Esophagus squamous epithelium (tissue), 4 donors: ENCODE measurements at regions not wholly inside any gene's neighbourhood (a gene's known extent, or its start where the extent isn't known, plus 50 kb on each side); places are given as distances from the start of the nearest gene placed in this dataset.

Experiments
- CTCF ChIP-seq, 6 experiments: fragments of 450-650 bp in 4 of 6; fragments of 200-600 bp in 2 of 6; sonication (generic) in 2 of 6; IDR thresholded peaks; one replicate each; pipeline ENCODE4 v1.5.1; 2016 to 2019; ENCODE audit warnings: antibody characterized with exemption in 6 of 6, mild to moderate bottlenecking in 4 of 6, moderate library complexity in 4 of 6
- POLR2A ChIP-seq, 4 donors: fragments of 450-650 bp; IDR thresholded peaks; one replicate each; pipeline ENCODE4 v1.6.1; 2017; ENCODE audit warnings: antibody characterized with exemption in 4 of 4, mild to moderate bottlenecking in 4 of 4, moderate library complexity in 3 of 4

DNA sequence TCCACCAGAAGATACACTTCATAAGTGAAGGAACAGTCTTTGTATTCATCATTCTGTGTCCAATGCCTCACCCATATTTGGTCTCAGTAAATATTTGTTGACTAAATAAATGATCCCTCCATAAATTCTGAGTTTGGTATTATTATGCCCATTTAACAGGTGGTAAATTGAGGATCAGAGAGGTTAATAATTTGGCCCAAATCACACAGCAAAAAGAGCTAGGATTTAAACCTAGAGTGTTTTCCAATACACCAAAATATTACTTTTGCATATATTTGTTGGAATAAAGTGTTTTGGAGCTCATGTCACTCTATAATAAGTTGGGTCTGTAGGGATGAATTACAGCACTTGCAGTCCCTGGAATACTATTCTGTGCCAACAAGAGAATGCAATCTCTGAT, 470.3 kb downstream of the ARHGEF28 start:
- TF ChIP-seq POLR2A (IDR thresholded peaks at IDR 0.05) (no peak), CTCF (IDR thresholded peaks at IDR 0.05) (no peak)
